ENCODE measurements at regions not wholly inside any gene's neighbourhood (a gene's known extent, or its start where the extent isn't known, plus 50 kb on each side); places are given as distances from the start of the nearest gene placed in this dataset.

- H3K27me3 Mint-ChIP-seq, result no peaks in the 10 kb centered on the region
- no peaks in the 10 kb centered on the region for H3K4me1 Mint-ChIP-seq (ENCODE audit: low read depth in 2 of 2)
- H3K27ac Mint-ChIP-seq, result no peak overlapping the region
- DNase-seq (ENCODE audit: low spot score) (no peak), ATAC-seq (no peak)
- no peak overlapping the region for H3K4me3 Mint-ChIP-seq
- no peaks in the 10 kb centered on the region for H3K9me3 Mint-ChIP-seq
- H3K36me3 Mint-ChIP-seq, result no peaks in the 10 kb centered on the region
Observed at GRCh38 chr2:3970791-3971651, 267.6 kb downstream of the DCDC2C start.

- Mint-ChIP-seq H3K4me1 (ENCODE audit: low read depth in 2 of 2) (no peaks in the 10 kb centered on the region), H3K27ac (no peak overlapping the region), H3K27me3 (no peaks in the 10 kb centered on the region), H3K9me3 (no peaks in the 10 kb centered on the region), H3K4me3 (no peak overlapping the region), H3K36me3 (no peaks in the 10 kb centered on the region)
- no peak for ATAC-seq
- no peak for DNase-seq (ENCODE audit: low spot score)
Observed at GRCh38 chr2:3971652-3972192, 268.3 kb downstream of the DCDC2C start.

GRCh38 chr2:3972377-3972776 lies 269.0 kb downstream of the DCDC2C start:
- ATAC-seq, result no peak
- H3K27ac Mint-ChIP-seq, result no peak overlapping the region
- no peaks in the 10 kb centered on the region for H3K9me3 Mint-ChIP-seq
- DNase-seq (ENCODE audit: low spot score), result no peak
- H3K36me3 Mint-ChIP-seq, result no peaks in the 10 kb centered on the region
- H3K4me3 Mint-ChIP-seq, result no peak overlapping the region
- H3K27me3 Mint-ChIP-seq, result no peaks in the 10 kb centered on the region
- H3K4me1 Mint-ChIP-seq (ENCODE audit: low read depth in 2 of 2), result no peaks in the 10 kb centered on the region

- no peak overlapping the region for H3K27ac Mint-ChIP-seq
Observed at GRCh38 chr2:3974765-3975164, 271.4 kb downstream of the DCDC2C start.

GRCh38 chr2:3981446-3981987 lies 278.1 kb downstream of the DCDC2C start:
- peaks cover 0 to 3% of the 10 kb centered on the region in 2 donors for H3K27me3 Mint-ChIP-seq
- H3K36me3 Mint-ChIP-seq, result no peaks in the 10 kb centered on the region
- H3K4me1 Mint-ChIP-seq (ENCODE audit: low read depth in 2 of 2), result no peaks in the 10 kb centered on the region
- peaks cover 6% of the 10 kb centered on the region for H3K9me3 Mint-ChIP-seq
- H3K4me3 Mint-ChIP-seq, result no peak overlapping the region
- peak in 1 of 2 donors; percentile 44 for ATAC-seq
- H3K27ac Mint-ChIP-seq, result no peak overlapping the region
- DNase-seq (ENCODE audit: low spot score), result no peak

More at GRCh38 chr2:3974765-3975164, 271.4 kb downstream of the DCDC2C start:
- H3K4me1 Mint-ChIP-seq (ENCODE audit: low read depth in 2 of 2), result no peaks in the 10 kb centered on the region
- H3K4me3 Mint-ChIP-seq, result no peak overlapping the region
- no peak for ATAC-seq
- H3K9me3 Mint-ChIP-seq, result peaks cover 6% of the 10 kb centered on the region
- no peaks in the 10 kb centered on the region for H3K27me3 Mint-ChIP-seq
- DNase-seq (ENCODE audit: low spot score), result no peak
- no peaks in the 10 kb centered on the region for H3K36me3 Mint-ChIP-seq

- Mint-ChIP-seq H3K36me3 (no peaks in the 10 kb centered on the region), H3K4me3 (no peak overlapping the region), H3K27ac (no peak overlapping the region), H3K4me1 (ENCODE audit: low read depth in 2 of 2) (no peaks in the 10 kb centered on the region), H3K9me3 (peaks cover 6% of the 10 kb centered on the region), H3K27me3 (peaks cover 0 to 3% of the 10 kb centered on the region in 2 donors)
- no peak for ATAC-seq
- no peak for DNase-seq (ENCODE audit: low spot score)
Observed at GRCh38 chr2:3982160-3982559, 278.8 kb downstream of the DCDC2C start.

GRCh38 chr2:3986063-3986462 lies 282.7 kb downstream of the DCDC2C start:
- no peak overlapping the region for H3K27ac Mint-ChIP-seq
- peaks cover 3% of the 10 kb centered on the region for H3K36me3 Mint-ChIP-seq
- peaks cover 0 to 3% of the 10 kb centered on the region in 2 donors for H3K27me3 Mint-ChIP-seq
- DNase-seq (ENCODE audit: low spot score) (no peak), ATAC-seq (no peak)
- no peak overlapping the region for H3K4me3 Mint-ChIP-seq
- H3K9me3 Mint-ChIP-seq, result peaks cover 1% of the 10 kb centered on the region
- H3K4me1 Mint-ChIP-seq (ENCODE audit: low read depth in 2 of 2), result no peaks in the 10 kb centered on the region

GRCh38 chr2:3986530-3987258 lies 283.3 kb downstream of the DCDC2C start:
- no peak for DNase-seq (ENCODE audit: low spot score)
- peaks cover 5% of the 10 kb centered on the region for H3K9me3 Mint-ChIP-seq
- no peaks in the 10 kb centered on the region for H3K4me1 Mint-ChIP-seq (ENCODE audit: low read depth in 2 of 2)
- H3K27ac Mint-ChIP-seq, result no peak overlapping the region
- no peak for ATAC-seq
- no peak overlapping the region for H3K4me3 Mint-ChIP-seq
- H3K36me3 Mint-ChIP-seq, result peaks cover 6% of the 10 kb centered on the region
- H3K27me3 Mint-ChIP-seq, result peaks cover 0 to 5% of the 10 kb centered on the region in 2 donors

- DNase-seq (ENCODE audit: low spot score) (no peak), ATAC-seq (no peak)
- Mint-ChIP-seq H3K27me3 (peaks cover 6 to 10% of the 10 kb centered on the region in 2 donors), H3K36me3 (no peaks in the 10 kb centered on the region), H3K4me3 (no peak overlapping the region), H3K9me3 (peaks cover 6% of the 10 kb centered on the region), H3K27ac (no peak overlapping the region), H3K4me1 (ENCODE audit: low read depth in 2 of 2) (no peaks in the 10 kb centered on the region)
Observed at GRCh38 chr2:4002841-4003403, 299.5 kb downstream of the DCDC2C start.

GRCh38 chr2:4012197-4012596 lies 308.8 kb downstream of the DCDC2C start:
- ATAC-seq (no peak), DNase-seq (ENCODE audit: low spot score) (no peak)
- Mint-ChIP-seq H3K4me1 (ENCODE audit: low read depth in 2 of 2) (no peaks in the 10 kb centered on the region), H3K4me3 (no peak overlapping the region), H3K27me3 (peaks cover 6% of the 10 kb centered on the region in 2 donors), H3K36me3 (peaks cover 10% of the 10 kb centered on the region), H3K9me3 (peaks cover 10% of the 10 kb centered on the region), H3K27ac (no peak overlapping the region)

- H3K36me3 Mint-ChIP-seq, result peaks cover 4% of the 10 kb centered on the region
- ATAC-seq (no peak), DNase-seq (ENCODE audit: low spot score) (no peak)
- H3K4me3 Mint-ChIP-seq, result no peak overlapping the region
- peaks cover 4% of the 10 kb centered on the region for H3K9me3 Mint-ChIP-seq
- H3K4me1 Mint-ChIP-seq (ENCODE audit: low read depth in 2 of 2), result no peaks in the 10 kb centered on the region
- H3K27ac Mint-ChIP-seq, result no peak overlapping the region
- no peaks in the 10 kb centered on the region for H3K27me3 Mint-ChIP-seq
Observed at GRCh38 chr2:4018535-4018934, 315.2 kb downstream of the DCDC2C start.

GRCh38 chr2:4020153-4020552 lies 316.8 kb downstream of the DCDC2C start:
- peaks cover 4% of the 10 kb centered on the region for H3K36me3 Mint-ChIP-seq
- no peak overlapping the region for H3K4me3 Mint-ChIP-seq
- DNase-seq (ENCODE audit: low spot score) (no peak), ATAC-seq (no peak)
- no peaks in the 10 kb centered on the region for H3K27me3 Mint-ChIP-seq
- no peak overlapping the region for H3K27ac Mint-ChIP-seq
- H3K4me1 Mint-ChIP-seq (ENCODE audit: low read depth in 2 of 2), result no peaks in the 10 kb centered on the region
- peaks cover 4% of the 10 kb centered on the region for H3K9me3 Mint-ChIP-seq

GRCh38 chr2:4020649-4021048 lies 317.3 kb downstream of the DCDC2C start:
- Mint-ChIP-seq H3K4me3 (no peak overlapping the region), H3K4me1 (ENCODE audit: low read depth in 2 of 2) (no peaks in the 10 kb centered on the region), H3K36me3 (peaks cover 4% of the 10 kb centered on the region), H3K27ac (no peak overlapping the region), H3K9me3 (peaks cover 4% of the 10 kb centered on the region), H3K27me3 (no peaks in the 10 kb centered on the region)
- DNase-seq (ENCODE audit: low spot score) (no peak), ATAC-seq (no peak)
